Transverse colon (tissue), 4 donors: ENCODE measurements at regions not wholly inside any gene's neighbourhood (a gene's known extent, or its start where the extent isn't known, plus 50 kb on each side); places are given as distances from the start of the nearest gene placed in this dataset.

Source experiments
- DNase-seq: peaks from one replicate; pipeline ENCODE4 v3.0.0-alpha.2; 2019
- H3K27ac ChIP-seq, 4 donors: fragments of 200-600 bp; sonication (generic); 2 replicates each; pipeline ENCODE4 v1.5.1; 2016 to 2018; ENCODE audit warnings: inconsistent platforms in 4 of 4
- H3K27me3 ChIP-seq: fragments of 200-600 bp; sonication (generic); 2 replicates; pipeline ENCODE4 v1.5.1; 2017; ENCODE audit warnings: inconsistent platforms
- H3K36me3 ChIP-seq, 4 donors: fragments of 200-600 bp; sonication (generic); 2 replicates each; pipeline ENCODE4 v1.5.1; 2017 to 2019; ENCODE audit warnings: inconsistent platforms in 4 of 4
- H3K4me1 ChIP-seq, 4 donors: fragments of 200-600 bp; sonication (generic); 2 replicates each; pipeline ENCODE4 v1.5.1; 2017 to 2020; ENCODE audit warnings: inconsistent platforms in 4 of 4
- H3K4me3 ChIP-seq, 4 donors: fragments of 200-600 bp; sonication (generic); 1 replicate in 1 of 4; 2 replicates in 3 of 4; pipeline versions ENCODE4 v1.5.1 to v1.6.1; 2017 to 2019; ENCODE audit warnings: inconsistent platforms in 4 of 4
- H3K9me3 ChIP-seq, 2 donors: fragments of 200-600 bp; sonication (generic); 2 replicates each; pipeline ENCODE4 v1.5.1; 2017 to 2019; ENCODE audit warnings: inconsistent platforms in 2 of 2
- CTCF ChIP-seq, 5 experiments: fragments of 200-600 bp in 3 of 5; fragments of 450-650 bp in 2 of 5; sonication (generic) in 3 of 5; IDR thresholded peaks; 1 replicate in 2 of 5; 2 replicates in 3 of 5; pipeline ENCODE4 v1.5.1; 2016 to 2017; ENCODE audit warnings: antibody characterized with exemption in 5 of 5, inconsistent platforms in 3 of 5, mild to moderate bottlenecking in 2 of 5, moderate library complexity in 1 of 5
- EP300 ChIP-seq: sonication (generic); formaldehyde crosslinking; IDR thresholded peaks from one replicate; pipeline ENCODE4 v1.6.1; 2017; ENCODE audit warnings: antibody characterized with exemption, low read depth
- POLR2A ChIP-seq: fragments of 450-650 bp; IDR thresholded peaks from one replicate; pipeline ENCODE4 v1.6.1; 2016; ENCODE audit warnings: antibody characterized with exemption, mild to moderate bottlenecking, moderate library complexity
- POLR2AphosphoS5 ChIP-seq, 3 donors: sonication (generic); formaldehyde crosslinking; IDR thresholded peaks; one replicate each; pipeline ENCODE4 v1.6.1; 2016; ENCODE audit warnings: antibody characterized with exemption in 3 of 3
- WGBS, 2 donors: methylation state at CpG; one replicate each; pipeline ENCODE4 v1.1.5; 2018; ENCODE audit warnings: low coverage in 1 of 2; 5-methylcytosine and 5-hydroxymethylcytosine counted together
- in situ Hi-C, 4 donors: fragments of 200-750 bp; cut with MboI; loops; one replicate each; pipeline versions ENCODE4 v1.15.0 to v1.15.1; 2017; ENCODE audit warnings: low sequenced_read_pairs in 3 of 4, low pct_ligation_motif_present in 1 of 4, low pct_unique_long_range_greater_than_20kb in 1 of 4
- intact Hi-C: fragments of 100-400 bp; cut with DNase I; formaldehyde crosslinking; loops from one replicate; pipeline ENCODE4 v1.15.1; 2023; ENCODE audit warnings: low total_unique reads

GRCh38 chr18:32588191-32588590 is 117.5 kb upstream of the GAREM1 start:
- TF ChIP-seq POLR2A (no peak), EP300 (no peak), POLR2AphosphoS5 (IDR thresholded peaks at IDR 0.05) (no peak), CTCF (IDR thresholded peaks at IDR 0.05) (no peak)
- WGBS, 2 donors = 76 to 100% methylated on average over 2 to 5 of the region's 5 CpGs
- in situ Hi-C loops (no loop called here), intact Hi-C loops (no loop called here)
- Histone ChIP-seq H3K4me1 (no peaks in the 10 kb centered on the region), H3K36me3 (no peaks in the 10 kb centered on the region), H3K27me3 (no peaks in the 10 kb centered on the region), H3K4me3 (no peak overlapping the region), H3K27ac (no peak overlapping the region), H3K9me3 (no peaks in the 10 kb centered on the region)
- no peak for DNase-seq

- Histone ChIP-seq H3K4me3 (no peak overlapping the region), H3K27me3 (no peaks in the 10 kb centered on the region), H3K4me1 (no peaks in the 10 kb centered on the region), H3K9me3 (no peaks in the 10 kb centered on the region), H3K27ac (no peak overlapping the region), H3K36me3 (no peaks in the 10 kb centered on the region)
- DNase-seq = no peak
- TF ChIP-seq CTCF (IDR thresholded peaks at IDR 0.05) = no peak
- TF ChIP-seq POLR2AphosphoS5 (IDR thresholded peaks at IDR 0.05) = no peak
- TF ChIP-seq EP300 = no peak
- no peak for TF ChIP-seq POLR2A
- in situ Hi-C loops (no loop called here), intact Hi-C loops (no loop called here)
- WGBS, 2 donors = 61 to 80% methylated on average over 1 of the region's 1 CpG
Measured at GRCh38 chr18:32583431-32583830, 112.7 kb upstream of the GAREM1 start.

GRCh38 chr18:32582455-32582854 is 111.8 kb upstream of the GAREM1 start:
- no peak overlapping the region for H3K27ac ChIP-seq
- H3K4me1 ChIP-seq = no peaks in the 10 kb centered on the region
- no peak overlapping the region for H3K4me3 ChIP-seq
- WGBS, 2 donors = 69 to 70% methylated on average over 3 of the region's 3 CpGs
- H3K27me3 ChIP-seq = no peaks in the 10 kb centered on the region
- no peaks in the 10 kb centered on the region for H3K36me3 ChIP-seq
- DNase-seq = no peak
- no peaks in the 10 kb centered on the region for H3K9me3 ChIP-seq
- in situ Hi-C loops (no loop called here), intact Hi-C loops (no loop called here)
- no peak for TF ChIP-seq POLR2AphosphoS5 (IDR thresholded peaks at IDR 0.05)
- no peak for TF ChIP-seq CTCF (IDR thresholded peaks at IDR 0.05)
- no peak for TF ChIP-seq POLR2A
- TF ChIP-seq EP300 = no peak

GRCh38 chr18:32577561-32577960 is 106.9 kb upstream of the GAREM1 start:
- H3K36me3 ChIP-seq = no peaks in the 10 kb centered on the region
- H3K27me3 ChIP-seq = peaks cover 10% of the 10 kb centered on the region
- no peak overlapping the region for H3K27ac ChIP-seq
- in situ Hi-C loops = no loop called here
- no peaks in the 10 kb centered on the region for H3K9me3 ChIP-seq
- no peaks in the 10 kb centered on the region for H3K4me1 ChIP-seq
- 26 to 27% methylated on average over 2 of the region's 2 CpGs for WGBS, 2 donors
- intact Hi-C loops = no loop called here
- TF ChIP-seq CTCF (IDR thresholded peaks at IDR 0.05) (no peak), EP300 (no peak), POLR2AphosphoS5 (IDR thresholded peaks at IDR 0.05) (no peak), POLR2A (no peak)
- no peak for DNase-seq
- no peak overlapping the region for H3K4me3 ChIP-seq
